Ascending aorta (tissue), 2 donors: ENCODE measurements at regions not wholly inside any gene's neighbourhood (a gene's known extent, or its start where the extent isn't known, plus 50 kb on each side); places are given as distances from the start of the nearest gene placed in this dataset.
"Not testable (repeated sequence)": the region's sequence is repeated elsewhere in the genome, so short reads cannot be mapped to it uniquely, and the experiment has no call there.

Experiments
- DNase-seq, 2 donors: peaks; one replicate each; pipeline ENCODE4 v3.0.0-alpha.2; 2019; ENCODE audit warnings: low spot score in 2 of 2
- H3K27ac ChIP-seq, 2 donors: fragments of 200-600 bp; sonication (generic); one replicate each; pipeline ENCODE4 v1.5.1; 2016 to 2017; ENCODE audit warnings: mild to moderate bottlenecking in 1 of 2
- H3K27me3 ChIP-seq: fragments of 200-600 bp; sonication (generic); one replicate; pipeline ENCODE4 v1.5.1; 2017
- H3K36me3 ChIP-seq, 2 donors: fragments of 200-600 bp; sonication (generic); one replicate each; pipeline ENCODE4 v1.5.1; 2016
- H3K4me1 ChIP-seq, 2 donors: fragments of 200-600 bp; sonication (generic); one replicate each; pipeline ENCODE4 v1.5.1; 2016 to 2017; ENCODE audit warnings: mild to moderate bottlenecking in 1 of 2
- H3K4me3 ChIP-seq, 2 donors: fragments of 200-600 bp; sonication (generic); one replicate each; pipeline ENCODE4 v1.5.1; 2016 to 2017; ENCODE audit warnings: mild to moderate bottlenecking in 1 of 2
- H3K9me3 ChIP-seq, 2 donors: fragments of 200-600 bp; sonication (generic); one replicate each; pipeline ENCODE4 v1.5.1; 2016
- CTCF ChIP-seq, 3 experiments: fragments of 200-600 bp in 2 of 3; fragments of 450-650 bp in 1 of 3; sonication (generic) in 2 of 3; IDR thresholded peaks; one replicate each; pipeline ENCODE4 v1.5.1; 2016 to 2019; ENCODE audit warnings: antibody characterized with exemption in 3 of 3, mild to moderate bottlenecking in 1 of 3, moderate library complexity in 1 of 3
- intact Hi-C: fragments of 100-400 bp; cut with DNase I; formaldehyde crosslinking; loops from one replicate; pipeline ENCODE4 v1.15.1; 2023

- no peak for TF ChIP-seq CTCF (IDR thresholded peaks at IDR 0.05)
- Histone ChIP-seq H3K36me3 (no peaks in the 10 kb centered on the region), H3K27ac (no peak overlapping the region), H3K9me3 (no peaks in the 10 kb centered on the region), H3K27me3 (no peaks in the 10 kb centered on the region), H3K4me1 (no peaks in the 10 kb centered on the region), H3K4me3 (no peak overlapping the region)
- DNase-seq, result no peak
- intact Hi-C loops, result no loop called here
Observed at GRCh38 chr9:82880336-82881050, 182.4 kb downstream of the RASEF start.

DNA sequence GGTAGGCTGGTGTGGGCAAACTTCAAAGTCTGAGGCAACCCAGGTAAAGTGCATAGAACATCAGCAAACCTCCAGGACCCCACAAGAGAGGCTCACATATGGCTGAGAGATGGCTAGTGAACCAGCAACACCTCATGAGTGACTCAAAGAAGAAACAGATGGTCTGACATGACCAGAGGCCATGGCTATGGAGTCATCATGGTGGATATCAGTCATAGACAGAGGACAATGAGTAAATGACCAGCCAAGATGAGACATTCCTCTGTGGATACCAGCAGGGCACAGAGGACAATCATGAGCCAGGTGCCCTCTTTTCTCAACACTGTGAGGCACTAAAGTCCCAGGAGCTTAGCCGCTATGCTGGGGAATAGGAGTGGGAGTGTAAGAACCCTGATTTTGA is 180.8 kb downstream of the RASEF start:
- no peaks in the 10 kb centered on the region for H3K9me3 ChIP-seq
- H3K4me3 ChIP-seq, result no peak overlapping the region
- no peak for TF ChIP-seq CTCF (IDR thresholded peaks at IDR 0.05)
- no peaks in the 10 kb centered on the region for H3K27me3 ChIP-seq
- H3K4me1 ChIP-seq, result no peaks in the 10 kb centered on the region
- intact Hi-C loops, result no loop called here
- DNase-seq, result no peak
- H3K27ac ChIP-seq, result no peak overlapping the region
- no peaks in the 10 kb centered on the region for H3K36me3 ChIP-seq

DNA sequence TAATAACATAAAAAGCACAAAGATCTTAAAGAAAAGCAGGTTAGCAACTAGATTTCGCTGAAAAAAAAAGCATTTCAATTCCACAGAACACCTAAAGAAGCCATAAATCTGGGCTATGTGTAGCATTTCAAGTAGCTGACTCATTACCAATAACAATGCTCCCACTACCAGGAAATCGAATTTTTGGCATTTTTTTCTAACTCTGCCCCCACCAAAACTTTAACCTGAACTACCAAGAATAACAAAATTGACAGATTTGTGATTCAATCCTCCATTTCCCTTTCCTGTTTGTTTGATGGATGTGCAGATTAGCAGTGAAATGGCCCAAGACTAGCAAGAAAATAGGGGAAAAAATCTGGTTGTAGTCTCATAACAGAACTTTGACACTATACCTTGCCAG is 180.2 kb downstream of the RASEF start:
- Histone ChIP-seq H3K9me3 (no peaks in the 10 kb centered on the region), H3K27me3 (no peaks in the 10 kb centered on the region), H3K36me3 (no peaks in the 10 kb centered on the region), H3K27ac (no peak overlapping the region), H3K4me3 (no peak overlapping the region), H3K4me1 (no peaks in the 10 kb centered on the region)
- no peak for TF ChIP-seq CTCF (IDR thresholded peaks at IDR 0.05)
- DNase-seq, result no peak
- intact Hi-C loops, result no loop called here

DNA sequence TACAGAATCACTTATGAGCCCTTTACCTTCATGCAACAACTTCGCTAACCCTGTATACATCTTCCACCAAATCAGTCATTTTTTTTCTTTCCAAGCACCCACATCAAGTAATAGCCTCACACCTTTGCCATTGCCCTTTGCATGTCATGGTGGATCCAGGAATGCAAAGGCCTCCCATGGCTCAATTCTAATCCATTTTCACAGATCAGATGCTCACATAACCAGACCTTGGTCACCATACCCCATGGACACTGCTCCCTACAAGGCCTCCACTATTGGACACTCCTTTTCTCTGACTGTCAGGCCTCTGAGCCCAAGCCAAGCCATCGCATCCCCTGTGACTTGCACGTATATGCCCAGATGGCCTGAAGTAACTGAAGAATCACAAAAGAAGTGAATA is 179.5 kb downstream of the RASEF start:
- intact Hi-C loops, result no loop called here
- DNase-seq, result no peak
- no peak for TF ChIP-seq CTCF (IDR thresholded peaks at IDR 0.05)
- H3K4me1 ChIP-seq, result no peaks in the 10 kb centered on the region
- H3K9me3 ChIP-seq, result no peaks in the 10 kb centered on the region
- no peaks in the 10 kb centered on the region for H3K27me3 ChIP-seq
- H3K36me3 ChIP-seq, result no peaks in the 10 kb centered on the region
- no peak overlapping the region for H3K27ac ChIP-seq
- H3K4me3 ChIP-seq, result no peak overlapping the region

- DNase-seq, H3K4me3 ChIP-seq, H3K9me3 ChIP-seq, H3K4me1 ChIP-seq, H3K27me3 ChIP-seq, intact Hi-C loops, H3K27ac ChIP-seq, H3K36me3 ChIP-seq: not testable (repeated sequence)
Observed at GRCh38 chr9:82883974-82884373, 179.0 kb downstream of the RASEF start.

DNA sequence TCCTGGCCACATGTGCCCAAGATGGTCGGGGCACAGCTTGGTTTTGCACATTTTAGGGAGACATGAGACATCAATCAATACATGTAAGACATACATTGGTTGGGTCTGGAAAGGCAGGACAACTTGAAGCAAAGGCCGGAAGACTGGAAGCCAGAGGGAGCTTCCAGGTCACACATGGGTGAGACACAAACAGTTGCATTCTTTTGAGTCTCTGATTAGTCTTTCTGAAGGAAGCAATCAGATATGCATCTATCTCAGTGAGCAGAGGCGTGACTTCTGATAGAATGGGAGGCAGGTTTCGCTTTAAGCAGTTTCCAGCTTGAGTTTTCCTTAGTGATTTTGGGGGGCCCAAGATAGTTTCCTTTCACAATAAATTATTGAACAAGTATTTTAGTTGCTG is 172.5 kb downstream of the RASEF start:
- no peak overlapping the region for H3K27ac ChIP-seq
- no peak overlapping the region for H3K4me3 ChIP-seq
- no peaks in the 10 kb centered on the region for H3K4me1 ChIP-seq
- H3K9me3 ChIP-seq, result no peaks in the 10 kb centered on the region
- H3K36me3 ChIP-seq, result no peaks in the 10 kb centered on the region
- no peak for TF ChIP-seq CTCF (IDR thresholded peaks at IDR 0.05)
- intact Hi-C loops, result no loop called here
- no peaks in the 10 kb centered on the region for H3K27me3 ChIP-seq
- DNase-seq, result no peak
